NB4 (cell line): ENCODE measurements at regions not wholly inside any gene's neighbourhood (a gene's known extent, or its start where the extent isn't known, plus 50 kb on each side); places are given as distances from the start of the nearest gene placed in this dataset.

Experiments
- DNase-seq: peaks from one replicate; pipeline ENCODE4 v3.0.0; 2010; ENCODE audit warnings: low read depth
- H3K4me3 ChIP-seq: one replicate; pipeline ENCODE4 v1.5.1; 2011; ENCODE audit warnings: mild to moderate bottlenecking, low read depth, low read length, moderate library complexity
- CTCF ChIP-seq: IDR thresholded peaks from one replicate; pipeline ENCODE4 v1.5.1; 2012; ENCODE audit warnings: low read depth, low read length
- MAX ChIP-seq: IDR thresholded peaks from 2 replicates; pipeline ENCODE4 v1.6.1; 2011; ENCODE audit warnings: low read depth, low read length
- MYC ChIP-seq: IDR thresholded peaks from 2 replicates; pipeline ENCODE4 v1.6.1; 2011; ENCODE audit warnings: low read depth, low read length
- POLR2A ChIP-seq: IDR thresholded peaks from 2 replicates; pipeline ENCODE4 v1.6.1; 2011; ENCODE audit warnings: mild to moderate bottlenecking; ENCODE audit not compliant: insufficient read length; ENCODE audit errors: extremely low read depth

- TF ChIP-seq MYC (no peak), MAX (no peak), CTCF (no peak), POLR2A (no peak)
These were observed 665.8 kb downstream of the PLPP3 start for GRCh38 chr1:55913565-55913964.

GRCh38 chr1:55912438-55912837 lies 666.9 kb downstream of the PLPP3 start:
- TF ChIP-seq MAX (no peak), MYC (no peak), POLR2A (no peak), CTCF (no peak)
- no peak overlapping the region for H3K4me3 ChIP-seq
- no peak for DNase-seq

More at GRCh38 chr1:55913565-55913964, 665.8 kb downstream of the PLPP3 start:
- H3K4me3 ChIP-seq = no peak overlapping the region
- DNase-seq = no peak

GRCh38 chr1:55904541-55904940 lies 674.8 kb downstream of the PLPP3 start:
- TF ChIP-seq CTCF (no peak), MAX (no peak), MYC (no peak), POLR2A (no peak)
- no peak for DNase-seq
- H3K4me3 ChIP-seq = no peak overlapping the region

- H3K4me3 ChIP-seq = no peak overlapping the region
- no peak for DNase-seq
These were observed 681.2 kb downstream of the PLPP3 start for GRCh38 chr1:55898181-55898580.

GRCh38 chr1:55896210-55896609 lies 681.0 kb upstream of the USP24 start:
- DNase-seq = no peak
- TF ChIP-seq CTCF (no peak), MYC (no peak), POLR2A (no peak), MAX (no peak)
- H3K4me3 ChIP-seq = no peak overlapping the region

More at GRCh38 chr1:55898181-55898580, 681.2 kb downstream of the PLPP3 start:
- no peak for TF ChIP-seq MAX
- no peak for TF ChIP-seq CTCF
- no peak for TF ChIP-seq POLR2A
- TF ChIP-seq MYC = no peak

- no peak for DNase-seq
- TF ChIP-seq MYC = no peak
- no peak for TF ChIP-seq CTCF
- no peak for TF ChIP-seq MAX
- no peak for TF ChIP-seq POLR2A
- H3K4me3 ChIP-seq = no peak overlapping the region
These were observed 679.4 kb upstream of the USP24 start for GRCh38 chr1:55894521-55894920.
